D721Med (cell line): ENCODE measurements at regions not wholly inside any gene's neighbourhood (a gene's known extent, or its start where the extent isn't known, plus 50 kb on each side); places are given as distances from the start of the nearest gene placed in this dataset.

ENCODE experiments used
- DNase-seq: peaks from one replicate; pipeline ENCODE4 v3.0.0; 2011; ENCODE audit warnings: low spot score; ENCODE audit not compliant: insufficient read length
- FAIRE-seq: peaks from 2 replicates; lab custom pipeline; 2011; peaks lifted over from hg19 to GRCh38; lab: Jason Lieb, UNC
- TF ChIP-seq, protein P1 (sequence below): IDR thresholded peaks from 2 replicates; pipeline ENCODE4 v1.5.1; 2012; ENCODE audit warnings: mild to moderate bottlenecking, control low read depth; ENCODE audit not compliant: insufficient read depth; ENCODE audit errors: missing control alignments

- DNase-seq (no peak), FAIRE-seq (no peak)
- TF ChIP-seq, protein P1, sequence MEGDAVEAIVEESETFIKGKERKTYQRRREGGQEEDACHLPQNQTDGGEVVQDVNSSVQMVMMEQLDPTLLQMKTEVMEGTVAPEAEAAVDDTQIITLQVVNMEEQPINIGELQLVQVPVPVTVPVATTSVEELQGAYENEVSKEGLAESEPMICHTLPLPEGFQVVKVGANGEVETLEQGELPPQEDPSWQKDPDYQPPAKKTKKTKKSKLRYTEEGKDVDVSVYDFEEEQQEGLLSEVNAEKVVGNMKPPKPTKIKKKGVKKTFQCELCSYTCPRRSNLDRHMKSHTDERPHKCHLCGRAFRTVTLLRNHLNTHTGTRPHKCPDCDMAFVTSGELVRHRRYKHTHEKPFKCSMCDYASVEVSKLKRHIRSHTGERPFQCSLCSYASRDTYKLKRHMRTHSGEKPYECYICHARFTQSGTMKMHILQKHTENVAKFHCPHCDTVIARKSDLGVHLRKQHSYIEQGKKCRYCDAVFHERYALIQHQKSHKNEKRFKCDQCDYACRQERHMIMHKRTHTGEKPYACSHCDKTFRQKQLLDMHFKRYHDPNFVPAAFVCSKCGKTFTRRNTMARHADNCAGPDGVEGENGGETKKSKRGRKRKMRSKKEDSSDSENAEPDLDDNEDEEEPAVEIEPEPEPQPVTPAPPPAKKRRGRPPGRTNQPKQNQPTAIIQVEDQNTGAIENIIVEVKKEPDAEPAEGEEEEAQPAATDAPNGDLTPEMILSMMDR: no peak
These were observed 172.4 kb upstream of the NTF3 start for GRCh38 chr12:5259523-5259922.

DNA sequence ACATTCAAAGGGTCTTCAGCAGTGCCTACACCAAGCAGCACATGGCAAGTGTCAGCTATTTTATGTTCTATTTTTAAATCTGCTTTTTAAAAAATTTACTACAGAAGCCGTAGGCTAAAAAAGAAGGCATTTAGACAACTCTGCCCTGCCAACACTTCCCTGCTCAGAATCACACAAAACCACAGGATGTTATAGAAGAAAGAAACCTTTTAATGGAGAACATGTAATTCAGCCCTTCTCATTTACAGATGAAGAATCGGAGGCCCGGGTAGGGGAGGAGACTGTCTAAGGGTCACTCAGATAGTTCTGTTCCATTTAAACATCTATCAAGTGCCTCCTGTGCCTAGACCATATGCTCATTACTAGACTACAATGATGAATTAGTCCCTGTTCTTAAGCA, 171.8 kb upstream of the NTF3 start:
- FAIRE-seq (no peak), DNase-seq (no peak)
- TF ChIP-seq, protein P1: no peak

GRCh38 chr12:5260591-5261086, 171.3 kb upstream of the NTF3 start:
- no peak for FAIRE-seq
- TF ChIP-seq, protein P1: no peak
- DNase-seq: no peak

DNA sequence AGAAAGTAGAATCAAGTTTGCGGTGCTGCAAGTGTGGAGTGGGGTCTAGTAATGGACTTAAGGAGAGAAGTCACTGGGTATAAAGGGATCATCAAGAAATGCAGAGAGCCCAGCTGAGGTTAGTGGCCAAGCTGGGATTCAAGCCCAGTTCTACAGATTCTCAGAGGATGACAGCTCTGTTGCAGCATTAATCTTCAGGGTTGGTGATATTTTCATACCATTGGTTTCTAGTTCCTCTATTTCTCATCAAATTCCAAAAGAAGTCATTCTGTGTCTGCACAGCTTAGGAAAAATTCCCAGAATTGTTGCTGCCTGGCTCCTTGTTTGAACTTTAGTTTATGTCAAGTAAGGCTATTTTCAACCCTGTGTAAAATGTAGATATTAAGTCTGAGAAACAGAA, 169.5 kb upstream of the NTF3 start:
- DNase-seq (no peak), FAIRE-seq (no peak)
- TF ChIP-seq, protein P1: no peak

- no peak for FAIRE-seq
- no peak for DNase-seq
- TF ChIP-seq, protein P1: no peak
These were observed 169.0 kb upstream of the NTF3 start for GRCh38 chr12:5262885-5263284.

- TF ChIP-seq, protein P1: no peak
- no peak for DNase-seq
These were observed 167.9 kb upstream of the NTF3 start for GRCh38 chr12:5264006-5264405.

DNA sequence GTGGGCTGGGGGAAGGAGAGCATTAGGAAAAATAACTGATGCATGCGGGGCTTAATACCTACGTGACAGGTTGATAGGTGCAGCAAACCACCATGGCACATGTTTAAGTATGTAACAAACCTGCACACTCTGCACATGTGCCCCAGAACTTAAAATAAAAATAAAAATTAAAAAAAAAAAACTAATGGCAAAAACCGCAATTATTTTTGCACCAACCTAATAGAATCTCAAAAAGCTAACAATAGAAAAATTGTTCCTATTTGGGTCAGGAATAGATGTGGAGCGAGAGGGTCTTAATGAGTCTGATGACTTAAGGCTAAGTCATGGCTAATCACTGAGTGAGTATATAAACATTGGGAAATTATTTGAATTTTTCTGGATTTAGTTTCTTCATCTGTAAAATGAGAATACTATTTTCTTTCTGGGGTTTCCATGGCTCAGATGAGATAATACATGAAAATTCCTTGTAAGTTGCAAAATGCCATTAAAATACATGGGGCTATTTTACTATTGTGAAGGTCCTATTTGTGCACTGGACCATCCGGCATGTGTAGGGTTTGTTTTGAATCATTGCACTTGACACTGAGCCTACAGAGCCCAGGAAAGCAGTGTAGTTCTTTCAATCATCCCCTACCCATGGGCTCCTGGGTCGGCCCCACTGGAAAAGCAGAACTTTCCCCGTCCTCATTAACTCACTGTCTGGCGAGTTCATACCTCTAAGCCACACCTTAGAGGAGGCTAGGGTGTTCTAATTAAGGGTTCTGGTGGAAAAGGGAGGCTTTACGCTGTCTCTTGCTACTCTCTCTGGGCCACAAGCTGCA, 164.1 kb upstream of the NTF3 start:
- TF ChIP-seq, protein P1: no peak
- FAIRE-seq (no peak), DNase-seq (no peak)

More at GRCh38 chr12:5264006-5264405, 167.9 kb upstream of the NTF3 start:
- FAIRE-seq: no peak
